DND-41 (cell line): ENCODE measurements at regions not wholly inside any gene's neighbourhood (a gene's known extent, or its start where the extent isn't known, plus 50 kb on each side); places are given as distances from the start of the nearest gene placed in this dataset.

Experiments
- ATAC-seq: fragments of 200-7000 bp; cut with Tn5 transposase; 3 replicates; pipeline ENCODE4 v1.9.1; 2021; ENCODE audit warnings: low read depth; ENCODE audit not compliant: insufficient read depth
- DNase-seq: peaks from one replicate; pipeline ENCODE4 v3.0.0-alpha.2; 2020
- H2AFZ ChIP-seq: 2 replicates; pipeline ENCODE4 v1.6.0; 2012; ENCODE audit warnings: low read depth, low read length
- H3K27ac ChIP-seq: 2 replicates; pipeline ENCODE4 v1.5.1; 2012; ENCODE audit warnings: low read length, inconsistent platforms
- H3K27me3 ChIP-seq: fragments of 200-600 bp; sonication (generic); 2 replicates; pipeline ENCODE4 v1.6.0; 2012; ENCODE audit warnings: low read length, mild to moderate bottlenecking, inconsistent platforms; ENCODE audit not compliant: insufficient read depth, poor library complexity
- H3K36me3 ChIP-seq: 2 replicates; pipeline ENCODE4 v1.5.1; 2012; ENCODE audit warnings: low read length, inconsistent platforms; ENCODE audit not compliant: insufficient read depth
- H3K4me1 ChIP-seq: 2 replicates; pipeline ENCODE4 v1.5.1; 2012; ENCODE audit warnings: mild to moderate bottlenecking, low read length; ENCODE audit not compliant: insufficient read depth
- H3K4me2 ChIP-seq: 2 replicates; pipeline ENCODE4 v1.6.0; 2012; ENCODE audit warnings: mild to moderate bottlenecking, moderate library complexity, low read length, inconsistent platforms; ENCODE audit not compliant: insufficient read depth
- H3K4me3 ChIP-seq, 2 experiments: fragments of 200-600 bp in 1 of 2; shearing (Covaris generic) in 1 of 2; 2 replicates each; pipeline ENCODE4 v1.5.1; 2012 to 2016; ENCODE audit warnings: inconsistent platforms in 2 of 2, low read length in 2 of 2, mild to moderate bottlenecking in 2 of 2, low read depth in 1 of 2, moderate library complexity in 1 of 2
- H3K79me2 ChIP-seq: 2 replicates; pipeline ENCODE4 v1.6.0; 2012; ENCODE audit warnings: low read length, inconsistent platforms; ENCODE audit not compliant: insufficient read depth
- H3K9ac ChIP-seq: 2 replicates; pipeline ENCODE4 v1.6.0; 2012; ENCODE audit warnings: low read depth, mild to moderate bottlenecking, inconsistent platforms, low read length, moderate library complexity
- H3K9me3 ChIP-seq: 2 replicates; pipeline ENCODE4 v1.5.1; 2012; ENCODE audit warnings: low read length, moderate library complexity, mild to moderate bottlenecking, inconsistent platforms; ENCODE audit not compliant: insufficient read depth, severe bottlenecking
- H4K20me1 ChIP-seq: 2 replicates; pipeline ENCODE4 v1.6.0; 2012; ENCODE audit warnings: low read length; ENCODE audit not compliant: insufficient read depth
- EZH2 ChIP-seq: IDR thresholded peaks from 3 replicates; pipeline ENCODE4 v1.6.1; 2012; ENCODE audit warnings: borderline replicate concordance, low read depth, mild to moderate bottlenecking, moderate library complexity, low read length, inconsistent platforms; ENCODE audit not compliant: severe bottlenecking
- TF ChIP-seq, protein P1 (sequence below): IDR thresholded peaks from 2 replicates; pipeline ENCODE4 v1.5.1; 2012; ENCODE audit warnings: borderline replicate concordance, low read length, moderate library complexity, mild to moderate bottlenecking; ENCODE audit not compliant: poor library complexity, severe bottlenecking; ENCODE audit errors: extremely low read depth

DNA sequence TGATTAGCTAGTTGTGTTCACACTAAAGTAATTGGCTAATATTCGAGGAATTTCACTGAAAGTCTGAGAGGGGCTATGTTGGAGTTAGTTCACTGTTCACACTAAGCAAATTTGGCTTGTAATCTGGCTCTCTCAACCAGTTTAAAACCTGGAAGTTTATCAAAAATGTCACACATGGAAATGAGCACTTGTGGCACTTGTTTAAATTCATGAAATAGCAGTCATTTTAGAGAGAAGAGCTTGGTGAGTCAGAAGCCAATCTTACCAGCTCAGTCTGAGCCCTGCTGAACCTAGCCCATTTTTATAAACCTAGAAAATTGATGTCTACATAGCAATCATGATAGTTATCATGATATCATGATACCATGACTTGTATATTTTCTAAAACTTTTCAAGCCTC lies 90.7 kb upstream of the JADE1 start:
- Histone ChIP-seq H2AFZ (no peak overlapping the region), H3K36me3 (no peaks in the 10 kb centered on the region), H3K4me1 (no peaks in the 10 kb centered on the region), H3K27me3 (no peaks in the 10 kb centered on the region), H3K9me3 (no peaks in the 10 kb centered on the region), H3K4me2 (no peak overlapping the region), H3K9ac (no peak overlapping the region), H4K20me1 (no peaks in the 10 kb centered on the region), H3K79me2 (no peaks in the 10 kb centered on the region), H3K27ac (no peak overlapping the region), H3K4me3 (no peak overlapping the region)
- ATAC-seq (no peak), DNase-seq (no peak)
- TF ChIP-seq, protein P1, sequence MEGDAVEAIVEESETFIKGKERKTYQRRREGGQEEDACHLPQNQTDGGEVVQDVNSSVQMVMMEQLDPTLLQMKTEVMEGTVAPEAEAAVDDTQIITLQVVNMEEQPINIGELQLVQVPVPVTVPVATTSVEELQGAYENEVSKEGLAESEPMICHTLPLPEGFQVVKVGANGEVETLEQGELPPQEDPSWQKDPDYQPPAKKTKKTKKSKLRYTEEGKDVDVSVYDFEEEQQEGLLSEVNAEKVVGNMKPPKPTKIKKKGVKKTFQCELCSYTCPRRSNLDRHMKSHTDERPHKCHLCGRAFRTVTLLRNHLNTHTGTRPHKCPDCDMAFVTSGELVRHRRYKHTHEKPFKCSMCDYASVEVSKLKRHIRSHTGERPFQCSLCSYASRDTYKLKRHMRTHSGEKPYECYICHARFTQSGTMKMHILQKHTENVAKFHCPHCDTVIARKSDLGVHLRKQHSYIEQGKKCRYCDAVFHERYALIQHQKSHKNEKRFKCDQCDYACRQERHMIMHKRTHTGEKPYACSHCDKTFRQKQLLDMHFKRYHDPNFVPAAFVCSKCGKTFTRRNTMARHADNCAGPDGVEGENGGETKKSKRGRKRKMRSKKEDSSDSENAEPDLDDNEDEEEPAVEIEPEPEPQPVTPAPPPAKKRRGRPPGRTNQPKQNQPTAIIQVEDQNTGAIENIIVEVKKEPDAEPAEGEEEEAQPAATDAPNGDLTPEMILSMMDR: no peak

DNA sequence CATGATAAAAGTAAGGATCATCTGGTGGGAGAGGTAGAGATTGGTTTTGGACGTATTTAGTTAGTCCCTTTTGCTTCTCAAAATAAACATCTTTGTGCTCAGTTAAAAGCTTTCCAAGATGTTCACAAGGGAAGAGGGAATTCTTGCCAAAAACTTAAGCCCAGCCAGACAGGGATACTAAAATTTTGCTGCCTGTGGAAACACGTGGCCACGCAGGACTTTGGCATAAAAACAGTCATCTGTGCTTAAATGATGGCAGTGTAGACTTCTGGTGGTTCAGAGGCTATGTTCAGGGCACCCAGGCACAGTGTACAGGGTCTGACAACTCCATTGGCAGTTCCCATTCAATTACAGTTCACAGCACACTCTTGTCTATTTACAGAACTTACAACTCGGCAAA lies 93.2 kb upstream of the JADE1 start:
- Histone ChIP-seq H3K4me1 (peaks cover 9% of the 10 kb centered on the region), H2AFZ (no peak overlapping the region), H4K20me1 (no peaks in the 10 kb centered on the region), H3K27ac (no peak overlapping the region), H3K4me3 (no peak overlapping the region), H3K27me3 (no peaks in the 10 kb centered on the region), H3K79me2 (no peaks in the 10 kb centered on the region), H3K9me3 (no peaks in the 10 kb centered on the region), H3K4me2 (no peak overlapping the region), H3K9ac (no peak overlapping the region), H3K36me3 (no peaks in the 10 kb centered on the region)
- DNase-seq (no peak), ATAC-seq (no peak)
- no peak for TF ChIP-seq EZH2
- TF ChIP-seq, protein P1: no peak

DNA sequence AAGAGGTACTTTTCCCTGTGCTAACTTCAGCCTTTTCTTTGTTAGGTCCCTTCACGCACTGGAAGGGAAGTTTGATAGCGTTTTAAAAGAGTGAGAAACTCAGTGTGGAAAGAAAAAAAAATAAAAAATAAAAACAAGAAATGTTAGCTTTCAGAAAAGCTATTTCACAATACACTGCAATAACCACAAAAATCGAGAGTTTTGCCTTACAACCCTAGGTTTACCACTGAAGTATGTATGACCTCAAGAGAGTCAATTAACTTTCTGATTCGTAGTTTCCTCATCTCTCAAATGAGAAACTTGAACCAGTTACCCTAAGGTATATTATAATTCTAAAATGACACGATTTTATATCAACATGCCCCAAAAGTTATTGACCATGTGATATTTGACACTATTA lies 93.9 kb upstream of the JADE1 start:
- no peak overlapping the region for H2AFZ ChIP-seq
- no peak overlapping the region for H3K9ac ChIP-seq
- H3K79me2 ChIP-seq: no peaks in the 10 kb centered on the region
- no peaks in the 10 kb centered on the region for H3K27me3 ChIP-seq
- DNase-seq (no peak), ATAC-seq (no peak)
- H3K4me2 ChIP-seq: no peak overlapping the region
- TF ChIP-seq, protein P1: no peak
- TF ChIP-seq EZH2: no peak
- no peak overlapping the region for H3K4me3 ChIP-seq
- H3K27ac ChIP-seq: no peak overlapping the region
- no peaks in the 10 kb centered on the region for H3K36me3 ChIP-seq
- no peaks in the 10 kb centered on the region for H4K20me1 ChIP-seq
- H3K9me3 ChIP-seq: no peaks in the 10 kb centered on the region
- H3K4me1 ChIP-seq: peaks cover 9% of the 10 kb centered on the region

DNA sequence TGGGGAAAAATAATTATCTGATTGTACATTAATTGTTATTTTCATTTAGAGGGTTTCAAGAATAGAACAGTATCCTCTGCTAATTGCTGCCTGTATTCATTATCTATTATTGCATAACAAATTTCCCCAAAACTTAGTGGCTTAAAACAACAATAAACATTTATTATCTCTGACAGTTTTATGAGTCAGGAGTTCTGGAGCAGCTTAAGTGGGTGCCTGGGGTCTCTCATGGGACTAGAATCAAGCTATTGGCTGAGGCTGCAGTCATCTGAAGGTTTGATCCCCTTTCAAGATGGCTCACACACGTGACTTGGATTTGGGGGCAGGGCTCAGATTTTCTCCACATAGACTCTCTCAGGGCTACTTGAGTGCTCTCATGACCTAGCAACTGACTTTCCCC lies 98.1 kb upstream of the JADE1 start:
- no peak overlapping the region for H3K4me3 ChIP-seq
- H3K4me1 ChIP-seq: peaks cover 35% of the 10 kb centered on the region
- H3K9me3 ChIP-seq: no peaks in the 10 kb centered on the region
- no peaks in the 10 kb centered on the region for H3K36me3 ChIP-seq
- no peaks in the 10 kb centered on the region for H4K20me1 ChIP-seq
- no peaks in the 10 kb centered on the region for H3K79me2 ChIP-seq
- DNase-seq: no peak
- TF ChIP-seq EZH2: no peak
- TF ChIP-seq, protein P1: no peak
- no peaks in the 10 kb centered on the region for H3K27me3 ChIP-seq
- H2AFZ ChIP-seq: no peak overlapping the region
- H3K4me2 ChIP-seq: no peak overlapping the region
- H3K9ac ChIP-seq: no peak overlapping the region
- no peak overlapping the region for H3K27ac ChIP-seq
- ATAC-seq: no peak
